Natural killer cell (primary cell): ENCODE measurements at regions not wholly inside any gene's neighbourhood (a gene's known extent, or its start where the extent isn't known, plus 50 kb on each side); places are given as distances from the start of the nearest gene placed in this dataset.
A peak's percentile ranks its signal among the peaks of the same experiment; 100 is the strongest.

Experiments used
- ATAC-seq, 3 donors: fragments of 150-1000 bp in 2 of 3; fragments of 200-7000 bp in 1 of 3; cut with Tn5 transposase; 1 replicate in 1 of 3; 2 replicates in 2 of 3; pipeline ENCODE4 v1.10.0; 2021; ENCODE audit warnings: mild to moderate bottlenecking in 2 of 3, moderate library complexity in 2 of 3
- DNase-seq, 2 donors: peaks; one replicate each; pipeline versions ENCODE4 v3.0.0 to v3.0.0-alpha.2; 2013 to 2021; ENCODE audit warnings: mixed read lengths in 1 of 2
- H3K27ac ChIP-seq: one replicate; pipeline ENCODE4 v1.5.1; 2013; ENCODE audit warnings: mild to moderate bottlenecking, low read length
- H3K27me3 ChIP-seq: one replicate; pipeline ENCODE4 v1.6.1; 2013; ENCODE audit warnings: low read length; ENCODE audit not compliant: control insufficient read depth, insufficient read depth
- H3K36me3 ChIP-seq: one replicate; pipeline ENCODE4 v1.6.1; 2013; ENCODE audit warnings: low read length; ENCODE audit not compliant: control insufficient read depth, insufficient read depth
- H3K4me1 ChIP-seq: one replicate; pipeline ENCODE4 v1.6.1; 2013; ENCODE audit warnings: low read length; ENCODE audit not compliant: control insufficient read depth, insufficient read depth
- H3K4me3 ChIP-seq: one replicate; pipeline ENCODE4 v1.5.1; 2013; ENCODE audit warnings: low read length
- H3K9me3 ChIP-seq: one replicate; pipeline ENCODE4 v1.6.1; 2013; ENCODE audit warnings: low read length; ENCODE audit not compliant: control insufficient read depth, insufficient read depth
- H3K27ac Mint-ChIP-seq, 2 donors: one replicate each; pipeline ENCODE4 v1.8.0; 2022; ENCODE audit warnings: mild to moderate bottlenecking in 2 of 2, mixed read lengths in 2 of 2, moderate library complexity in 1 of 2
- H3K27me3 Mint-ChIP-seq, 2 donors: one replicate each; pipeline ENCODE4 v1.8.0; 2022; ENCODE audit warnings: low read depth in 2 of 2, mixed read lengths in 2 of 2
- H3K36me3 Mint-ChIP-seq: one replicate; pipeline ENCODE4 v1.8.0; 2022; ENCODE audit warnings: mixed read lengths
- H3K4me1 Mint-ChIP-seq, 2 donors: one replicate each; pipeline ENCODE4 v1.8.0; 2022; ENCODE audit warnings: mixed read lengths in 2 of 2
- H3K4me3 Mint-ChIP-seq: one replicate; pipeline ENCODE4 v1.8.0; 2022; ENCODE audit warnings: mild to moderate bottlenecking, moderate library complexity, mixed read lengths
- H3K9me3 Mint-ChIP-seq, 2 donors: one replicate each; pipeline ENCODE4 v1.8.0; 2022; ENCODE audit warnings: mixed read lengths in 2 of 2
- WGBS: methylation state at CpG from one replicate; pipeline ENCODE4 v1.1.7; 2013; ENCODE audit warnings: missing lambda C conversion rate; ENCODE audit not compliant: insufficient coverage; 5-methylcytosine and 5-hydroxymethylcytosine counted together
- intact Hi-C: fragments of 100-400 bp; cut with micrococcal nuclease; formaldehyde crosslinking; loops from one replicate; pipeline ENCODE4 v1.14.2; 2022
- TF ChIP-seq, protein P1 (sequence below): fragments of 200-600 bp; IDR thresholded peaks from one replicate; pipeline ENCODE4 v1.8.0; 2022; ENCODE audit warnings: antibody characterized with exemption

DNA sequence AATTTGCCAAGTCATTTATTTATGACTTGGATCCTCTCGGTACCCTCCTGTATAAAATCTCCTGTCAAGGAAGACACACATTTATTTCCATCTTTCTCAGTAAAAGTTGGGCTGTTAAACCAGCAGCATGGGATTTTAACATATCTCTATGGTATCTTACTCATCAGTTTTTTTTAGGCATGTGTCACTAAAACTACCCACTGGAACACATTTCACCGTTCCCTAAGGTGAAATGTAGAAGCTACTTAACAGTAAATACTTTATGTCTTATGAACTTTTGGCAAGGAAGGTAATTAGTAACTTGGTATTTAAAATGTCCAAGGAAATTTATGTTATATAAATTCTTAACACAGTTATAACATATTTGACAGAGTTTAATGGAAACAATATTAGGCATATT, 152.5 kb upstream of the HDAC9 start:
- Mint-ChIP-seq H3K27ac (no peak overlapping the region), H3K4me1 (peaks cover 0 to 7% of the 10 kb centered on the region in 2 donors), H3K27me3 (no peaks in the 10 kb centered on the region), H3K4me3 (no peak overlapping the region), H3K36me3 (peaks cover 9% of the 10 kb centered on the region), H3K9me3 (peaks cover 2 to 3% of the 10 kb centered on the region in 2 donors)
- intact Hi-C loops: no loop called here
- Histone ChIP-seq H3K4me1 (no peaks in the 10 kb centered on the region), H3K36me3 (no peaks in the 10 kb centered on the region), H3K4me3 (no peak overlapping the region), H3K27ac (no peak overlapping the region), H3K27me3 (no peaks in the 10 kb centered on the region), H3K9me3 (no peaks in the 10 kb centered on the region)
- DNase-seq: no peak
- WGBS: 100% methylated on average over 1 of the region's 2 CpGs
- no peak for ATAC-seq
- TF ChIP-seq, protein P1, sequence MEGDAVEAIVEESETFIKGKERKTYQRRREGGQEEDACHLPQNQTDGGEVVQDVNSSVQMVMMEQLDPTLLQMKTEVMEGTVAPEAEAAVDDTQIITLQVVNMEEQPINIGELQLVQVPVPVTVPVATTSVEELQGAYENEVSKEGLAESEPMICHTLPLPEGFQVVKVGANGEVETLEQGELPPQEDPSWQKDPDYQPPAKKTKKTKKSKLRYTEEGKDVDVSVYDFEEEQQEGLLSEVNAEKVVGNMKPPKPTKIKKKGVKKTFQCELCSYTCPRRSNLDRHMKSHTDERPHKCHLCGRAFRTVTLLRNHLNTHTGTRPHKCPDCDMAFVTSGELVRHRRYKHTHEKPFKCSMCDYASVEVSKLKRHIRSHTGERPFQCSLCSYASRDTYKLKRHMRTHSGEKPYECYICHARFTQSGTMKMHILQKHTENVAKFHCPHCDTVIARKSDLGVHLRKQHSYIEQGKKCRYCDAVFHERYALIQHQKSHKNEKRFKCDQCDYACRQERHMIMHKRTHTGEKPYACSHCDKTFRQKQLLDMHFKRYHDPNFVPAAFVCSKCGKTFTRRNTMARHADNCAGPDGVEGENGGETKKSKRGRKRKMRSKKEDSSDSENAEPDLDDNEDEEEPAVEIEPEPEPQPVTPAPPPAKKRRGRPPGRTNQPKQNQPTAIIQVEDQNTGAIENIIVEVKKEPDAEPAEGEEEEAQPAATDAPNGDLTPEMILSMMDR: no peak

DNA sequence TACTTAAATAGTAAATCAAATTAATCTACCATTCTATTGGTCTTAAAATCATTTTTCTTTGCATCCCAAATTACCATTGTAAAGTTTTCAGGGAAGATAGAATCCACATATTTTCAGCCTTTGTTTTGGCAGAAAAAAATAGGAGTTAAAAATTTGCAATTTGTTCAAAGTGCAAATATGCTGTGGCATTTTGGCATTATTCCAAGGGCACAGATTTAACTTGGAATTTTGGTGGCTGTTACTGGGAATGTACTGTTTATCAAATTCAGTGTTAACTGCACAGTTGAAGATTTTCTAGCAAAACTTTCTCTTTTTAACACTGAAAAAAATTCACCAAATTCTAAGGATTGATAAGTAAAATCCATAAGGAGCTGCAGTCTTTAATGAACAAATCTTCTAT, 151.0 kb upstream of the HDAC9 start:
- Mint-ChIP-seq H3K4me1 (peaks cover 0 to 7% of the 10 kb centered on the region in 2 donors), H3K36me3 (peaks cover 9% of the 10 kb centered on the region), H3K9me3 (peaks cover 2 to 3% of the 10 kb centered on the region in 2 donors), H3K4me3 (no peak overlapping the region), H3K27me3 (no peaks in the 10 kb centered on the region), H3K27ac (no peak overlapping the region)
- ATAC-seq (no peak), DNase-seq (no peak)
- intact Hi-C loops: no loop called here
- H3K4me1 ChIP-seq: no peaks in the 10 kb centered on the region
- no peak overlapping the region for H3K27ac ChIP-seq
- H3K36me3 ChIP-seq: no peaks in the 10 kb centered on the region
- H3K27me3 ChIP-seq: no peaks in the 10 kb centered on the region
- no peaks in the 10 kb centered on the region for H3K9me3 ChIP-seq
- TF ChIP-seq, protein P1: no peak
- H3K4me3 ChIP-seq: no peak overlapping the region

DNA sequence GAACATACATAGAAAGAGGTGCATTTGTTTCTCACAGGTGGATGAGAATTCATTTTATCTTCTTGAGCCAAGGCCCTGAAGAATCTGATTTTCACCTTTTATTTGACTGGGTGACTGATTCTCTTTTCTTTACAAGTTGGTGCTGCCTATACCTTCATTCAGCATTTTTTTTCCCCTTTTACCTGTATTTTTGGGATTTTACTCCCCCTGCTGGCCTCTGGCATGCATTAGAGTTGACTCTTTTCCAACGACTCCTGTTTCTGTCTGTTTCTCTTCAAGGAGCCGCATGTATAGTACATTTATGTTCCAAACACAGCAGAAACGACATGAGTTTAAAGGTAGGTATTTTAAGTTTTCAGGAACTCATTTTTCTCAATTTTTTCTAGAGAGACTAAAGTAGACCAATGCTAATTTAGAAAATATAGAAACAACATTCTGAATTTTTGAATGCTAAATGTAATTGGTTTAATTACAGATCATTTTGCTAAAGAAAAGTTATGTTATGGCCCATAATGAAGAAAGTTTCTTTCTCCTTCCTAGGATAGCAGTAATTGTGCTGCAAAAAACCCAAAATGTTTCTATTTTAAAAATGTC, 149.8 kb upstream of the HDAC9 start:
- intact Hi-C loops: loop anchor here (1.0 kb wide), 1 partner anchor 575 kb away; no protein-coding TSS in a partner anchor
- ATAC-seq: peak in 1 of 3 donors; percentile 53

More for the DNA sequence above, 149.8 kb upstream of the HDAC9 start:
- Histone ChIP-seq H3K4me3 (no peak overlapping the region), H3K36me3 (no peaks in the 10 kb centered on the region), H3K4me1 (no peaks in the 10 kb centered on the region), H3K9me3 (no peaks in the 10 kb centered on the region), H3K27ac (no peak overlapping the region), H3K27me3 (no peaks in the 10 kb centered on the region)
- no peak overlapping the region for H3K27ac Mint-ChIP-seq
- no peaks in the 10 kb centered on the region for H3K9me3 Mint-ChIP-seq
- 56% methylated on average over 2 of the region's 3 CpGs for WGBS
- peaks cover 9% of the 10 kb centered on the region for H3K36me3 Mint-ChIP-seq
- TF ChIP-seq, protein P1: peak; percentile 72
- no peaks in the 10 kb centered on the region for H3K27me3 Mint-ChIP-seq
- H3K4me1 Mint-ChIP-seq: peaks cover 0 to 6% of the 10 kb centered on the region in 2 donors
- DNase-seq: peak in 1 of 2 donors; percentile 62
- no peak overlapping the region for H3K4me3 Mint-ChIP-seq
